Cardiac muscle cell (in vitro differentiated cells and primary cell): ENCODE measurements at regions not wholly inside any gene's neighbourhood (a gene's known extent, or its start where the extent isn't known, plus 50 kb on each side); places are given as distances from the start of the nearest gene placed in this dataset.

Experiments used
- DNase-seq, 2 donors: peaks; one replicate each; pipeline versions ENCODE4 v3.0.0 to v3.0.0-alpha.2; 2010 to 2017; ENCODE audit warnings: low read depth in 1 of 2, low spot score in 1 of 2
- H3K27ac ChIP-seq: fragments of 200-600 bp; sonication (generic); 2 replicates; pipeline ENCODE4 v1.5.1; 2016
- H3K27me3 ChIP-seq: fragments of 200-600 bp; sonication (generic); 2 replicates; pipeline ENCODE4 v1.6.0; 2016; ENCODE audit warnings: control low read depth
- H3K36me3 ChIP-seq: fragments of 200-600 bp; sonication (generic); 2 replicates; pipeline ENCODE4 v1.5.1; 2016; ENCODE audit warnings: control low read depth
- H3K4me1 ChIP-seq: fragments of 200-600 bp; sonication (generic); 2 replicates; pipeline ENCODE4 v1.8.1; 2017; ENCODE audit warnings: low read depth, mild to moderate bottlenecking, mixed run types
- H3K4me3 ChIP-seq: fragments of 200-600 bp; sonication (generic); 2 replicates; pipeline ENCODE4 v1.5.1; 2016; ENCODE audit warnings: mild to moderate bottlenecking
- H3K9me3 ChIP-seq: fragments of 200-600 bp; sonication (generic); 2 replicates; pipeline ENCODE4 v1.5.1; 2017; ENCODE audit warnings: low read depth, mild to moderate bottlenecking, control low read depth
- TF ChIP-seq, protein P1 (sequence below): IDR thresholded peaks from 2 replicates; pipeline ENCODE4 v1.5.1; 2012; ENCODE audit warnings: low read depth, mild to moderate bottlenecking, low read length

DNA sequence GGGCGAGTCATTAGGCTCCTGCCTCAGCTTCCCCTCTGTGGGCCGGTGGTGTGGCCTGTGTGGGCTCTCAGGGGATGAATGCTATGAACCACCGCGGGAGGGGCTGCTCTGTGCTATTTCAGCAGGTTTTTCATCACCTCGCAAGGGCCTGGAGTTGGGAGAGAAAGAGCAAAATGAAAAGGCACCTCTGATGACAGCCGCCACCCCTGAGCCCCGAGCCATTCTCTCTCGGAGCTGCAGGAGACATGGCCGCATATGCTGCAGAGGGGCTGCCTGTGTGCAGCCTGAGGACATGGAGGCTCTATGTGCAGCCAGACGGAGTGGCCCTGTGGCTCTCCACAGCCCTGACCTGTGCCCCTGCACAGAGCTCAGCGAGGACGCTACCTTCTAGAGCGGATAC, 96.2 kb upstream of the CTDP1 start:
- no peaks in the 10 kb centered on the region for H3K27me3 ChIP-seq
- H3K4me3 ChIP-seq = no peak overlapping the region
- no peak overlapping the region for H3K27ac ChIP-seq
- no peaks in the 10 kb centered on the region for H3K4me1 ChIP-seq
- DNase-seq = no peak
- H3K36me3 ChIP-seq = no peaks in the 10 kb centered on the region
- H3K9me3 ChIP-seq = no peaks in the 10 kb centered on the region
- TF ChIP-seq, protein P1, sequence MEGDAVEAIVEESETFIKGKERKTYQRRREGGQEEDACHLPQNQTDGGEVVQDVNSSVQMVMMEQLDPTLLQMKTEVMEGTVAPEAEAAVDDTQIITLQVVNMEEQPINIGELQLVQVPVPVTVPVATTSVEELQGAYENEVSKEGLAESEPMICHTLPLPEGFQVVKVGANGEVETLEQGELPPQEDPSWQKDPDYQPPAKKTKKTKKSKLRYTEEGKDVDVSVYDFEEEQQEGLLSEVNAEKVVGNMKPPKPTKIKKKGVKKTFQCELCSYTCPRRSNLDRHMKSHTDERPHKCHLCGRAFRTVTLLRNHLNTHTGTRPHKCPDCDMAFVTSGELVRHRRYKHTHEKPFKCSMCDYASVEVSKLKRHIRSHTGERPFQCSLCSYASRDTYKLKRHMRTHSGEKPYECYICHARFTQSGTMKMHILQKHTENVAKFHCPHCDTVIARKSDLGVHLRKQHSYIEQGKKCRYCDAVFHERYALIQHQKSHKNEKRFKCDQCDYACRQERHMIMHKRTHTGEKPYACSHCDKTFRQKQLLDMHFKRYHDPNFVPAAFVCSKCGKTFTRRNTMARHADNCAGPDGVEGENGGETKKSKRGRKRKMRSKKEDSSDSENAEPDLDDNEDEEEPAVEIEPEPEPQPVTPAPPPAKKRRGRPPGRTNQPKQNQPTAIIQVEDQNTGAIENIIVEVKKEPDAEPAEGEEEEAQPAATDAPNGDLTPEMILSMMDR = no peak

DNA sequence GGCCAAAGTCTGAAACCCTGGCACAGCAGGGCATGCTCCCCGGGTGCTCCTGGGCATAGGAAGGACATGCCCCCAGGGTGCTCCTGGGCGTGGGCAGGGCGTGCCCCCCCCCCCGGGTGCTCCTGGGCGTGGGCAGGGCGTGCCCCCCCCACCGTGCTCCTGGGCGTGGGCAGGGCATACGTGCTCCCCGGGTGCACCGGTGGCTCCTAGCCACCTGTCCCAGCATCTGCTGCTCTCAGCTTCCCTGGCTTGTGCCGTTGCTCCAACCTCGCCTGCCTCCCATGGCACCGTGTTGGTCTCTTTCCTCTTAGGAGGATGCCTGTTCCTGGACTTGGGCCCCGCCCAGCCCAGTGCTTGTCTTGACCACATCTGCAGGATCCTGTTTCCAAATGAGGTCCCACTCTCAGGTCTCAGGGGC, 95.6 kb upstream of the CTDP1 start:
- Histone ChIP-seq H3K4me1 (peaks cover 5% of the 10 kb centered on the region), H3K27me3 (no peaks in the 10 kb centered on the region), H3K27ac (no peak overlapping the region), H3K4me3 (no peak overlapping the region), H3K9me3 (no peaks in the 10 kb centered on the region), H3K36me3 (no peaks in the 10 kb centered on the region)
- TF ChIP-seq, protein P1 = no peak
- no peak for DNase-seq

DNA sequence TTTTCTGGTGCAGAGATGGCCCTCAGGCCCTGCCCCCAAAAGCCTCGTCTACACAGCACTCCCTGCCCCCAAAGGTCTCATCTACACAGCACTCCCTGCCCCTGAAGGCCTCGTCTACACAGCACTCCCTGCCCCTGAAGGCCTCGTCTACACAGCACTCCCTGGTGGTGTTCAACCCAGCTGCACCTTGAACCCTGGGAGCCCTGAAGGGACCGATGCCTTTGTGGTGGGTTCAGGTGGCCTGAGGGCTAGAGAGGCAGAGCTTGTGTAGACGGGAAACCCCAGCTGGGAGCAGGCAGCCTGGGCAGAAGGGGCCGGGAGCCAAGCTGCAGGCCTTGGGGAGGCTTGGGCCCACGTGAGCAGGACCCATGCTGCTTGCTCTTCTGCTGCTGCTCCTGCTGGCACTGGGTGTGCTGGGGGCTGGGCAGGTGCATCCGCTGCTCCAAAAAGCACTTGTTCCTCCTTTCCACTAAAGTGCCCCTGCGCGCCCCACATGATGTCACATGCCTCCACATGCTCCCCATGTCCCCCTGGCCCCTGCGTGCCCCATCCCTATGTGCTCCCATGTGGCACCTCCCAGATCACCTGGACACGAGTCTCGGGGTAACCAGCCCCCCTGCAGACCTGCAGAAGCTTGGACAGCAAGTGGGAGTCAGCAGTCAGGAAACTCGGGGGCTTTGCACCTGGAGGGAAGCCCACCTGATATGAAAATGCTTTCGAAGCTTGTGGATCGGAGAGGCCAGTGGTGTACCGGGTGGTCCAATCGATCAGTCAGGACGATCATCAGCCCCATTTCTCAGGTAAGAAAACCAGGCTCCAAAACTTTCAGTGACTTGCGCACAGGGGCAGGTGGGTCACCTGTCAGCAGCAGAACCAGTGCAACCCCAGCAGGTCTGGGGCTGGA, 94.9 kb upstream of the CTDP1 start:
- no peak overlapping the region for H3K4me3 ChIP-seq
- H3K9me3 ChIP-seq = no peaks in the 10 kb centered on the region
- H3K27ac ChIP-seq = no peak overlapping the region
- TF ChIP-seq, protein P1 = no peak
- H3K27me3 ChIP-seq = no peaks in the 10 kb centered on the region
- no peak for DNase-seq
- H3K4me1 ChIP-seq = peaks cover 8% of the 10 kb centered on the region
- H3K36me3 ChIP-seq = no peaks in the 10 kb centered on the region

DNA sequence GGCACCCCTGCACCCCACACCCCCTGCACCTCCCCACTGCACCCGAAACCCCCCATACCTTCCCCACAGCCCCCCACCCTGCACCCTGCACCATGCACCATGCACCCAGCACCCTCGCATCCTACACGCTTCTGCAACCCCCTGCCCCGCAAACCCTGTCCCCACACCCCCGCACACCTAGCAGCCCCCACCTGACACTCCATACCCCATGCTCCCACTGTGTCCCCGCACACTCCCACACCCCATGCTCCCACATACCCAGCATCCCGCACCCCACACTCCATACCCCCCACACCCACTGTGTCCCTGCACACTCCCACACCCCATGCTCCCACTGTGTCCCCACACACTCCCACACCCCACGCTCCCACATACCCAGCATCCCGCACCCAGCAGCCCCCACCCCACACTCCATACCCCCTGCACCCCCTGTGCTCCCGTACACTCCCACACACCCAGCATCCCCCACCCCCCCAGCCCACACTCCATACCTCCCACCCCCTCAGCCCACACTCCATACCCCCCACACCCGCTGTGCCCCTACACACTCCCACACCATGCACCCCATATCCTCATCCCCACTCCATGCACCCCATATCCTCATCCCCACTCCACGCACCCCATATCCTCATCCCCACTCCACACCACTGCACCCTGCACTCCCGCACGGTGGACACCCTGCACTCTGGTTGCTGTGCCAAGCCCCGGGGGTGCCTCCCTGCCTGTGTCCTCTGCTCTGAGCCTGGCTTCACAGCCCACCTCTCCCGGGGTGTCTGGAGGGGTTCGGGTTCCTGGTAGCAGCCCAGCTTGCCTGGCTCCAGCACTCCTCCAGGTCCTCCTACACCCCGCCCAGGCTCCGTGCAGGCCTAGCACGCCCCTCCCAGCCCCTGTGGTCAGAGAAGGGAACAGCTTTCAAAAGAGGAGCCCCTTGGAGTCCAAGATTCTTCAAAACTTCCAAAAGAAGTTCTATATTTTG, 93.9 kb upstream of the CTDP1 start:
- H3K4me1 ChIP-seq = peaks cover 8% of the 10 kb centered on the region
- H3K36me3 ChIP-seq = no peaks in the 10 kb centered on the region
- H3K27ac ChIP-seq = no peak overlapping the region
- H3K27me3 ChIP-seq = no peaks in the 10 kb centered on the region
- no peaks in the 10 kb centered on the region for H3K9me3 ChIP-seq
- DNase-seq = no peak
- H3K4me3 ChIP-seq = no peak overlapping the region
- TF ChIP-seq, protein P1 = peak; percentile 3

DNA sequence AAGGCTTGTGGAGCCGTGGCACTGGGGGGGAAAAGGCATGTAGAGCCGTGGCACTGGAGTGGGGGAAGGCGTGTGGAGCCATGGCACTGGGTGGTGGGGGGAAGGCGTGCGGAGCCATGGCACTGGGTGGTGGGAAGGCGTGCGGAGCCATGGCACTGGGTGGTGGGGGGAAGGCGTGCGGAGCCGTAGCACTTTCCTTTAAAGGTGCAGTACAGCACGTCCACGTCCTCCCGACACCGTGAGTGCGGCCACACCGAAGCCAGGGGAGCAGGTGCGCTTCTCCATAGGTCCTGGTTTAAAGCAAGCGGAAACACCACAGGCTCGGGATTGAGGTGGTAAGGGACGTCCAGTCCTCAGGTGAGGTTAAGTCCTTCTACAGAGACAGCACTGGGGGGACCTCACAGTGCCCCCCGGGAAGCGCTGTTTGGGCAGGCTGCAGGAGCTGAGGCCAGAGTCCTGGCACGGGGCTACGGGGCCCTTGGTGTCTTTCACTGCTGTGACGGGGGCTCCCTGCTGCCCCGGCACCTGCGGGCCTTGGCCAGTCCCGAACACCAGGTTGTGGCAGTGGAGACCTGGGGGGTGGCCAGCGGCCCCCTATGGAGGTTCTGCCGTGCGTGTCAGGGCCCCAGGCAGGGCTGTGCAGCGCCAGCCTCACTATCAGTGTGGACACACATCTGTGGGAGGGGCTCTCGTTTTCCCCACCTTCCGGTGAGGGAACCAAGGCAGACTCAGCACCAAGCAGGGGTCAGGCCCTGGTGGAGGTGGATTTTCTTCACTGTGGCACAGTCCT, 93.0 kb upstream of the CTDP1 start:
- H3K27me3 ChIP-seq = no peaks in the 10 kb centered on the region
- DNase-seq = no peak

More for the DNA sequence above, 93.0 kb upstream of the CTDP1 start:
- Histone ChIP-seq H3K9me3 (no peaks in the 10 kb centered on the region), H3K4me1 (peaks cover 8% of the 10 kb centered on the region), H3K4me3 (no peak overlapping the region), H3K27ac (no peak overlapping the region), H3K36me3 (no peaks in the 10 kb centered on the region)
- TF ChIP-seq, protein P1 = no peak
